BE2C (cell line): ENCODE measurements at regions not wholly inside any gene's neighbourhood (a gene's known extent, or its start where the extent isn't known, plus 50 kb on each side); places are given as distances from the start of the nearest gene placed in this dataset.

Source experiments
- DNase-seq: peaks from one replicate; pipeline ENCODE4 v3.0.0-alpha.2; 2020
- H3K27me3 ChIP-seq: fragments of 250-450 bp; sonication (Bioruptor Pico); 2 replicates; pipeline ENCODE4 v1.5.1; 2020; ENCODE audit warnings: mild to moderate bottlenecking
- H3K36me3 ChIP-seq: fragments of 250-450 bp; sonication (Bioruptor Pico); 2 replicates; pipeline ENCODE4 v1.5.1; 2020; ENCODE audit warnings: mild to moderate bottlenecking
- H3K4me1 ChIP-seq: fragments of 250-450 bp; sonication (Bioruptor Pico); 2 replicates; pipeline ENCODE4 v1.5.1; 2020
- H3K4me3 ChIP-seq: 2 replicates; pipeline ENCODE4 v1.5.1; 2011; ENCODE audit warnings: low read depth, low read length
- H3K9me3 ChIP-seq: fragments of 250-450 bp; sonication (Bioruptor Pico); 2 replicates; pipeline ENCODE4 v1.5.1; 2020
- CTCF ChIP-seq: IDR thresholded peaks from 2 replicates; pipeline ENCODE4 v1.5.1; 2012; ENCODE audit warnings: mild to moderate bottlenecking, low read depth, low read length

GRCh38 chr12:3935078-3935477 is 61.9 kb upstream of the PARP11 start:
- Histone ChIP-seq H3K27me3 (peaks cover 24% of the 10 kb centered on the region), H3K9me3 (no peaks in the 10 kb centered on the region), H3K4me1 (no peaks in the 10 kb centered on the region), H3K36me3 (no peaks in the 10 kb centered on the region), H3K4me3 (no peak overlapping the region)
- TF ChIP-seq CTCF = no peak
- no peak for DNase-seq

GRCh38 chr12:3933819-3934192 is 60.6 kb upstream of the PARP11 start:
- no peak overlapping the region for H3K4me3 ChIP-seq
- no peaks in the 10 kb centered on the region for H3K4me1 ChIP-seq
- H3K27me3 ChIP-seq = peaks cover 37% of the 10 kb centered on the region
- H3K9me3 ChIP-seq = no peaks in the 10 kb centered on the region
- no peaks in the 10 kb centered on the region for H3K36me3 ChIP-seq
- no peak for DNase-seq
- TF ChIP-seq CTCF = no peak

- peaks cover 37% of the 10 kb centered on the region for H3K27me3 ChIP-seq
- H3K9me3 ChIP-seq = no peaks in the 10 kb centered on the region
- no peak overlapping the region for H3K4me3 ChIP-seq
- no peak for TF ChIP-seq CTCF
- H3K36me3 ChIP-seq = no peaks in the 10 kb centered on the region
- no peaks in the 10 kb centered on the region for H3K4me1 ChIP-seq
- DNase-seq = no peak
These were observed 60.0 kb upstream of the PARP11 start for GRCh38 chr12:3933074-3933818.

- Histone ChIP-seq H3K4me1 (no peaks in the 10 kb centered on the region), H3K9me3 (no peaks in the 10 kb centered on the region), H3K36me3 (no peaks in the 10 kb centered on the region), H3K27me3 (peaks cover 37% of the 10 kb centered on the region), H3K4me3 (no peak overlapping the region)
- no peak for DNase-seq
- no peak for TF ChIP-seq CTCF
These were observed 58.6 kb upstream of the PARP11 start for GRCh38 chr12:3931776-3932175.

GRCh38 chr12:3931206-3931605 is 58.0 kb upstream of the PARP11 start:
- H3K9me3 ChIP-seq = no peaks in the 10 kb centered on the region
- H3K4me1 ChIP-seq = no peaks in the 10 kb centered on the region
- DNase-seq = no peak
- no peaks in the 10 kb centered on the region for H3K36me3 ChIP-seq
- no peak for TF ChIP-seq CTCF
- peaks cover 37% of the 10 kb centered on the region for H3K27me3 ChIP-seq
- no peak overlapping the region for H3K4me3 ChIP-seq

GRCh38 chr12:3929875-3930615 is 56.8 kb upstream of the PARP11 start:
- TF ChIP-seq CTCF = no peak
- Histone ChIP-seq H3K36me3 (no peaks in the 10 kb centered on the region), H3K4me3 (no peak overlapping the region), H3K4me1 (no peaks in the 10 kb centered on the region), H3K9me3 (no peaks in the 10 kb centered on the region), H3K27me3 (peaks cover 41% of the 10 kb centered on the region)
- no peak for DNase-seq
